ENCODE measurements at regions not wholly inside any gene's neighbourhood (a gene's known extent, or its start where the extent isn't known, plus 50 kb on each side); places are given as distances from the start of the nearest gene placed in this dataset.

DNA sequence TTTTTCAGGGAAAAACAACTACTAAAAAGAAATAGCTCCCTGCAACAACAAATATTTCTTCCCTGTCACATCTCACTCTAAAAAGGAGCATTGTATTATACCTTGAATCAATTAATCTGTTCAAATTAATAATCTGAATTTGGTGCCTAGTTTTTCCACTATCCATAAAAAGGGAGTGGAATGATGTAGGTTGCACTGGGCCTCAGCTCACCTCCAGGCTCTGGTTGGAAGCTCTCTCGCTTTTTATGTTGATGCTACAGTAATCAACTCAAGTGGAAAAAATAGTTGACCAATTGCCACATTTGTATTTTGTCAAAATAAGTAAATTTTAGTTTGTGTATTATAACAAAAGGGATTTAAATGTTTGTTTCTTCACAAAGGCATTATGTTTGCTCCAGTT, 126.1 kb downstream of the MAD2L1 start:
- TF ChIP-seq, protein P1, sequence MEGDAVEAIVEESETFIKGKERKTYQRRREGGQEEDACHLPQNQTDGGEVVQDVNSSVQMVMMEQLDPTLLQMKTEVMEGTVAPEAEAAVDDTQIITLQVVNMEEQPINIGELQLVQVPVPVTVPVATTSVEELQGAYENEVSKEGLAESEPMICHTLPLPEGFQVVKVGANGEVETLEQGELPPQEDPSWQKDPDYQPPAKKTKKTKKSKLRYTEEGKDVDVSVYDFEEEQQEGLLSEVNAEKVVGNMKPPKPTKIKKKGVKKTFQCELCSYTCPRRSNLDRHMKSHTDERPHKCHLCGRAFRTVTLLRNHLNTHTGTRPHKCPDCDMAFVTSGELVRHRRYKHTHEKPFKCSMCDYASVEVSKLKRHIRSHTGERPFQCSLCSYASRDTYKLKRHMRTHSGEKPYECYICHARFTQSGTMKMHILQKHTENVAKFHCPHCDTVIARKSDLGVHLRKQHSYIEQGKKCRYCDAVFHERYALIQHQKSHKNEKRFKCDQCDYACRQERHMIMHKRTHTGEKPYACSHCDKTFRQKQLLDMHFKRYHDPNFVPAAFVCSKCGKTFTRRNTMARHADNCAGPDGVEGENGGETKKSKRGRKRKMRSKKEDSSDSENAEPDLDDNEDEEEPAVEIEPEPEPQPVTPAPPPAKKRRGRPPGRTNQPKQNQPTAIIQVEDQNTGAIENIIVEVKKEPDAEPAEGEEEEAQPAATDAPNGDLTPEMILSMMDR (IDR thresholded peaks at IDR 0.05 in 4 of 5, conservative IDR thresholded peaks at IDR 0.05 in 1 of 5) = no peak
- TF ChIP-seq POLR2A (IDR thresholded peaks at IDR 0.05) = no peak
